ENCODE measurements at regions not wholly inside any gene's neighbourhood (a gene's known extent, or its start where the extent isn't known, plus 50 kb on each side); places are given as distances from the start of the nearest gene placed in this dataset.

GRCh38 chr10:62453274-62453673 lies 79.1 kb downstream of the ZNF365 start:
- no peaks in the 10 kb centered on the region for H3K36me3 ChIP-seq
- H3K4me3 ChIP-seq: no peak overlapping the region
- H3K9me3 ChIP-seq: no peaks in the 10 kb centered on the region
- DNase-seq: no peak
- H3K27me3 ChIP-seq: no peaks in the 10 kb centered on the region

- H3K27me3 ChIP-seq: no peaks in the 10 kb centered on the region
- H3K36me3 ChIP-seq: no peaks in the 10 kb centered on the region
- no peak overlapping the region for H3K4me3 ChIP-seq
- peak; percentile 56 for DNase-seq
- no peaks in the 10 kb centered on the region for H3K9me3 ChIP-seq
Observed at GRCh38 chr10:62454687-62455397, 80.7 kb downstream of the ZNF365 start.

GRCh38 chr10:62456611-62457101 lies 82.5 kb downstream of the ZNF365 start:
- Histone ChIP-seq H3K27me3 (no peaks in the 10 kb centered on the region), H3K9me3 (no peaks in the 10 kb centered on the region), H3K36me3 (no peaks in the 10 kb centered on the region), H3K4me3 (no peak overlapping the region)
- no peak for DNase-seq

GRCh38 chr10:62457196-62457595 lies 83.0 kb downstream of the ZNF365 start:
- Histone ChIP-seq H3K9me3 (no peaks in the 10 kb centered on the region), H3K27me3 (no peaks in the 10 kb centered on the region), H3K36me3 (no peaks in the 10 kb centered on the region), H3K4me3 (no peak overlapping the region)
- no peak for DNase-seq

GRCh38 chr10:62457598-62457997 lies 83.4 kb downstream of the ZNF365 start:
- DNase-seq: no peak
- H3K4me3 ChIP-seq: no peak overlapping the region
- H3K9me3 ChIP-seq: no peaks in the 10 kb centered on the region
- H3K36me3 ChIP-seq: no peaks in the 10 kb centered on the region
- H3K27me3 ChIP-seq: no peaks in the 10 kb centered on the region

GRCh38 chr10:62459072-62459471 lies 84.9 kb downstream of the ZNF365 start:
- no peak overlapping the region for H3K4me3 ChIP-seq
- H3K27me3 ChIP-seq: no peaks in the 10 kb centered on the region
- no peaks in the 10 kb centered on the region for H3K9me3 ChIP-seq
- DNase-seq: no peak
- H3K36me3 ChIP-seq: no peaks in the 10 kb centered on the region

- Histone ChIP-seq H3K36me3 (no peaks in the 10 kb centered on the region), H3K9me3 (no peaks in the 10 kb centered on the region), H3K27me3 (no peaks in the 10 kb centered on the region), H3K4me3 (no peak overlapping the region)
- no peak for DNase-seq
Observed at GRCh38 chr10:62459500-62459899, 85.3 kb downstream of the ZNF365 start.

- no peaks in the 10 kb centered on the region for H3K36me3 ChIP-seq
- no peaks in the 10 kb centered on the region for H3K27me3 ChIP-seq
- DNase-seq: no peak
- H3K4me3 ChIP-seq: no peak overlapping the region
- H3K9me3 ChIP-seq: no peaks in the 10 kb centered on the region
Observed at GRCh38 chr10:62460393-62460792, 86.2 kb downstream of the ZNF365 start.

- DNase-seq: no peak
Observed at GRCh38 chr10:62461120-62461519, 87.0 kb downstream of the ZNF365 start.

GRCh38 chr10:62462461-62462860 lies 88.3 kb downstream of the ZNF365 start:
- Histone ChIP-seq H3K27me3 (no peaks in the 10 kb centered on the region), H3K4me3 (no peak overlapping the region), H3K9me3 (0 out of 2 replicates have a peak, but pooled peaks cover 3% of the 10 kb centered on the region), H3K36me3 (no peaks in the 10 kb centered on the region)
- DNase-seq: no peak

More at GRCh38 chr10:62461120-62461519, 87.0 kb downstream of the ZNF365 start:
- H3K9me3 ChIP-seq: 0 out of 2 replicates have a peak, but pooled peaks cover 3% of the 10 kb centered on the region
- H3K36me3 ChIP-seq: no peaks in the 10 kb centered on the region
- H3K27me3 ChIP-seq: no peaks in the 10 kb centered on the region
- no peak overlapping the region for H3K4me3 ChIP-seq

- no peak overlapping the region for H3K4me3 ChIP-seq
- DNase-seq: no peak
- no peaks in the 10 kb centered on the region for H3K36me3 ChIP-seq
- H3K27me3 ChIP-seq: no peaks in the 10 kb centered on the region
- 0 out of 2 replicates have a peak, but pooled peaks cover 3% of the 10 kb centered on the region for H3K9me3 ChIP-seq
Observed at GRCh38 chr10:62463364-62463763, 89.2 kb downstream of the ZNF365 start.

- H3K9me3 ChIP-seq: 0 out of 2 replicates have a peak, but pooled peaks cover 3% of the 10 kb centered on the region
- no peak for DNase-seq
- H3K4me3 ChIP-seq: no peak overlapping the region
- no peaks in the 10 kb centered on the region for H3K36me3 ChIP-seq
- no peaks in the 10 kb centered on the region for H3K27me3 ChIP-seq
Observed at GRCh38 chr10:62464308-62464707, 90.1 kb downstream of the ZNF365 start.

- no peak overlapping the region for H3K4me3 ChIP-seq
- H3K9me3 ChIP-seq: 0 out of 2 replicates have a peak, but pooled peaks cover 3% of the 10 kb centered on the region
- no peaks in the 10 kb centered on the region for H3K36me3 ChIP-seq
- H3K27me3 ChIP-seq: no peaks in the 10 kb centered on the region
- DNase-seq: no peak
Observed at GRCh38 chr10:62466590-62466989, 92.4 kb downstream of the ZNF365 start.

GRCh38 chr10:62467527-62467926 lies 93.4 kb downstream of the ZNF365 start:
- no peak for DNase-seq
- Histone ChIP-seq H3K9me3 (0 out of 2 replicates have a peak, but pooled peaks cover 3% of the 10 kb centered on the region), H3K36me3 (no peaks in the 10 kb centered on the region), H3K27me3 (no peaks in the 10 kb centered on the region), H3K4me3 (no peak overlapping the region)

GRCh38 chr10:62471711-62472110 lies 97.5 kb downstream of the ZNF365 start:
- H3K36me3 ChIP-seq: no peaks in the 10 kb centered on the region
- DNase-seq: no peak
- H3K9me3 ChIP-seq: no peaks in the 10 kb centered on the region
- H3K4me3 ChIP-seq: no peak overlapping the region
- H3K27me3 ChIP-seq: no peaks in the 10 kb centered on the region

GRCh38 chr10:62473241-62473640 lies 99.1 kb downstream of the ZNF365 start:
- no peak overlapping the region for H3K4me3 ChIP-seq
- no peaks in the 10 kb centered on the region for H3K36me3 ChIP-seq
- no peak for DNase-seq
- H3K9me3 ChIP-seq: no peaks in the 10 kb centered on the region
- H3K27me3 ChIP-seq: no peaks in the 10 kb centered on the region

GRCh38 chr10:62475551-62475950 lies 101.4 kb downstream of the ZNF365 start:
- Histone ChIP-seq H3K4me3 (no peak overlapping the region), H3K27me3 (0 out of 2 replicates have a peak, but pooled peaks cover 2% of the 10 kb centered on the region), H3K9me3 (no peaks in the 10 kb centered on the region), H3K36me3 (no peaks in the 10 kb centered on the region)
- DNase-seq: no peak

- no peak for DNase-seq
- Histone ChIP-seq H3K9me3 (no peaks in the 10 kb centered on the region), H3K4me3 (no peak overlapping the region), H3K27me3 (0 out of 2 replicates have a peak, but pooled peaks cover 2% of the 10 kb centered on the region), H3K36me3 (no peaks in the 10 kb centered on the region)
Observed at GRCh38 chr10:62479523-62479922, 105.4 kb downstream of the ZNF365 start.
